ENCODE measurements at regions not wholly inside any gene's neighbourhood (a gene's known extent, or its start where the extent isn't known, plus 50 kb on each side); places are given as distances from the start of the nearest gene placed in this dataset.

DNA sequence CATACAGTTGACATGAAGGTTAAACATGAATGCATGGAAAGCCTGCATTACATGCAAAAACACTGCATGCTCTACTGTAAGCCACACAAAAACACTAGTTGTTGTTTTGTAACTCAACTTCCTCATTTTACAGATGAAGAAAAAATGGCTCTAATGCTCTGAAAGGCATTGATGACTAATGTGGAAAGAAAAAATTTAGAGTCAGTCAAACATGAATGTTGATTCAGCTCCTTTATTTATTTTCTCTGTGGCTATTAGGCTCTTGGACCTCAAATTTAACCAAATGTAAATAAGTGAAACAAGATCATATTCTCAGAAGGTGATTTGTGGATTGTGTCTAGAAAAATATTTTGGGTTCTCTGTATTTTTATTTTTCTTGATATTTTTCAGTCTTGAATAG is 336.7 kb upstream of the ZNF717 start:
- H3K27me3 Mint-ChIP-seq = no peaks in the 10 kb centered on the region
- no peak for DNase-seq
- no peak for ATAC-seq
- H3K27ac Mint-ChIP-seq = no peak overlapping the region
- H3K4me1 Mint-ChIP-seq = no peaks in the 10 kb centered on the region
- CTCF ChIA-PET = no interaction called here
- no peaks in the 10 kb centered on the region for H3K36me3 Mint-ChIP-seq
- H3K9me3 Mint-ChIP-seq (ENCODE audit: low read depth) = peaks cover 7% of the 10 kb centered on the region
- H3K4me3 Mint-ChIP-seq = no peak overlapping the region

DNA sequence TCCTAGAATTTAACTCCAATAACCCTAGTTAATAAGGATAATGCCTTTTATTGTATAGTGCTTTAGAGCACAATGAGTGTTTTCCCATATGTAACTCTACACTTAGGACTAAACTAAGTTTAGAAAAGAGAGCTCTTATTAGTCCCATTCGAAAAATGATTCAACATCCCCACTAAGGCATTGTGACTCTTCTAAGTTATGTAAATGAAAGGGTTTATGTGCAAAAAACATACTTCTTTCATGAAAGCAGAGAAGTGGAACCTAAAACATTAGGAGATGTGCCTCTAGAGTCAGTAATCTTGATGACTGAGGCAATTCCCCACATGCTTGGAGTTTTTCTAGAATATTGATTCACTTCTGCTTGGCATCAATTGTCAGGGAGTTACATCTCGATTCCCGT is 344.1 kb upstream of the ZNF717 start:
- Mint-ChIP-seq H3K27me3 (no peaks in the 10 kb centered on the region), H3K36me3 (no peaks in the 10 kb centered on the region), H3K27ac (no peak overlapping the region), H3K4me1 (no peaks in the 10 kb centered on the region), H3K9me3 (ENCODE audit: low read depth) (no peaks in the 10 kb centered on the region), H3K4me3 (no peak overlapping the region)
- DNase-seq (no peak), ATAC-seq (no peak)
- CTCF ChIA-PET = no interaction called here

DNA sequence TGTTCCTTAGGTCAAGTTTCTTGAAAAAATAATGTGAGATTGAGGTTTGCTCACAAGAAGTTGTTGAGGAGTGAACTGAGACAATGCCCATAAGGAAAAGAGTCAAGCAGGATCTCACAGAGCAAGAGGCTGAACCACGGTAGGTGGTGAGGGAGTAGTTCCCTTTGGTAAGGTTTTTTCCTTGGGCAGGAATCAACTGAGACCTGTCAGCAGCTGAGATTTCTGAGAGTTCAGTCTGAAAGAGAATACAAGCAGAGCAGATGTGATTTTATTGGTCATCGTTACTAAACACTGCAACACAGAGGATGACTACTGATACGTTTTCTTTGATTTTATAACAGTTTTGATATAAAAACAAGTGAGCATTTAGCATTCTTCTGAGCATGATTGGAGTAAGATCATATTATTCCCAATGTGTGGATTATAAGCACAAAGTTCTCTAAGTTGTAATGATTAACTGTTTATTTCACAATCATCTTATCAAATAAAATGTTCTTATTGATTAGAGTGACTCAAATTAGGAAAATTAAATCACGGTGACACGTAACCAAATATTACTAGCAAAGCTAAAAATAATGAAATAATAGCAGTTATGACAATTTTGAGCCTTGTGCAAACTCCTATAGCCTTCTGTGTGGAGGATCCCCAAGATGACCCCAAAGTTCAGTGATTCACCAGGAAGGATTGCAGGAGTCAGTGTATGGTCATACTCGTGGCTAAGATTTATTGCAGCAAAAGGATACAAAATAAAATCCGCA is 346.2 kb upstream of the ZNF717 start:
- H3K27ac Mint-ChIP-seq = no peak overlapping the region
- CTCF ChIA-PET = no interaction called here
- ATAC-seq = no peak

DNA sequence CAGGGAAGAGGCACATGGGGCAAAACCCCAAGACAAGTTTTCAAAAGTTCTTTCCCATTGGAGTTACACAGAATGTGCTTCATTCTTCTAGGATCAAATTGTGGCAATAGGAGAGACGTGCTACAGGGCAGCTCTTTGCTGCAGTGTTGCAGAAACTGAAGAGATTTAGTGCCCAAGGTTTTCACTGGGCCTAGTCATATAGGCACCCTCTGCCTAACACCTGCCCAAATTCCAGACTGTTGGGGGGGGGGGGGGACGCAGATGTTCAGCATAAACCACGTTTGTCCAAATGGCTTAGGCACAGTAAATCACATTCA is 346.8 kb upstream of the ZNF717 start:
- DNase-seq (no peak), ATAC-seq (no peak)
- CTCF ChIA-PET = no interaction called here
- Mint-ChIP-seq H3K27ac (no peak overlapping the region), H3K36me3 (no peaks in the 10 kb centered on the region), H3K27me3 (no peaks in the 10 kb centered on the region), H3K9me3 (ENCODE audit: low read depth) (peaks cover 2% of the 10 kb centered on the region), H3K4me1 (no peaks in the 10 kb centered on the region), H3K4me3 (no peak overlapping the region)

More for the DNA sequence above, 346.2 kb upstream of the ZNF717 start:
- Mint-ChIP-seq H3K27me3 (no peaks in the 10 kb centered on the region), H3K4me3 (no peak overlapping the region), H3K9me3 (ENCODE audit: low read depth) (peaks cover 2% of the 10 kb centered on the region), H3K4me1 (no peaks in the 10 kb centered on the region), H3K36me3 (no peaks in the 10 kb centered on the region)
- DNase-seq = no peak

DNA sequence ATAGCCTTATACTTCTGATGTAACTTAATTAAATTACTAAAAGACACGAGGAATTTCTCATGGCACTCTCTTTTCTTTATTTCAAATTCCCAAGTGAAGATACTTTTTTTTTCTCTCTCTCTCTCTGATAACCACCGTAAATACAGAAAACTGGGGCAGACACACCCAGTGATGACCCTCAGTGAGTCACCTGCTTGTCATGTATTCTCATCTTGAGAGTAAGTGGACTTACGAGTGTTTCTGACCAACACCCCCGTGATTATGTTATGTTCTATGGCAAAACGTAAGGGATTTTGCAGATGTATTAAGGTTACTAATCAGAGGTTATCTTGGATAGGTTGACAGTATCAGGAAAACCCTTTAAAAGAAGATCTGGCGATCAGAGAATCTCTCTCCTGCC is 348.8 kb upstream of the ZNF717 start:
- H3K36me3 Mint-ChIP-seq = no peaks in the 10 kb centered on the region
- peaks cover 2% of the 10 kb centered on the region for H3K9me3 Mint-ChIP-seq (ENCODE audit: low read depth)
- CTCF ChIA-PET = no interaction called here
- H3K4me3 Mint-ChIP-seq = no peak overlapping the region
- H3K27me3 Mint-ChIP-seq = no peaks in the 10 kb centered on the region
- ATAC-seq (no peak), DNase-seq (no peak)
- no peak overlapping the region for H3K27ac Mint-ChIP-seq
- no peaks in the 10 kb centered on the region for H3K4me1 Mint-ChIP-seq

DNA sequence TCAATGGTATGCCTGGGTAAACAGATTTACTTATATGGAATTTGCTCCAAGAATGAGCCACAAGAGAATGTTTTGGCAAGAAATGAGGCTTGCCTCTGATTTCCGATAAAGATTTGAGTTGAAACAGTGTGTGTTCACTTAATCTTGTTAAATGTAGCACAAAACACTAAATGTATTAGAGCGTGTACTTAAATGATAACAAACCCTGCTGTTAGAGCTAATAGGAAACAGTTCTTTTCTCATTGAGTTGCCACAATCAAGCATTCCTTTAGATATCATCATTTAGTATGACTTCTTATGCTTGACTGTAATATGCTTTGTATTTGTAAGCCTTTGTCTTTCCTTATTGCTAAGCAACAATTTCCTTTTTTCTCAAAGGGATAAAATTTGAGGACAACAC is 353.6 kb upstream of the ZNF717 start:
- peaks cover 5% of the 10 kb centered on the region for H3K9me3 Mint-ChIP-seq (ENCODE audit: low read depth)
- H3K4me1 Mint-ChIP-seq = no peaks in the 10 kb centered on the region
- H3K27me3 Mint-ChIP-seq = no peaks in the 10 kb centered on the region
- CTCF ChIA-PET = no interaction called here
- no peaks in the 10 kb centered on the region for H3K36me3 Mint-ChIP-seq
- DNase-seq (no peak), ATAC-seq (no peak)
- no peak overlapping the region for H3K4me3 Mint-ChIP-seq
- H3K27ac Mint-ChIP-seq = no peak overlapping the region

DNA sequence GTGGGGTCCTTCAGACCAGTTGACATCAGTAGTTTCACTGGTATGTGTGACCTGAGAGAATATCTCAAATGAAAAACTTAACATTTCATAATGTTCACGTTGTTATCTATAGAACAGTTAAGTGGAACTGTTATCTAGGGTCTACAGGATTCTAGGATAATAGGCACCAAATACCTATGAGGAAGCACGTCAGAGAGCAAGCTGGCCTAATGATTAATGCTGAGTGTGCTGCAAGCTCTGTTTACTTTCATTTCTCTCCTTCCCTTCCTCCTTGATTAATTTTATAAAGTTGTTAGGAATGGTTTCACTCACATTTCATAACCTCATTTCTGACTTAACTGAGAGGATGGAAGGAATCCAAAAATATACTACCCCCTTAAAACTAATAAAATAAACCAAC is 362.5 kb upstream of the ZNF717 start:
- Mint-ChIP-seq H3K4me3 (no peak overlapping the region), H3K36me3 (no peaks in the 10 kb centered on the region), H3K27ac (no peak overlapping the region), H3K27me3 (no peaks in the 10 kb centered on the region), H3K4me1 (no peaks in the 10 kb centered on the region), H3K9me3 (ENCODE audit: low read depth) (peaks cover 7% of the 10 kb centered on the region)
- no peak for ATAC-seq
- no peak for DNase-seq
- CTCF ChIA-PET = no interaction called here

DNA sequence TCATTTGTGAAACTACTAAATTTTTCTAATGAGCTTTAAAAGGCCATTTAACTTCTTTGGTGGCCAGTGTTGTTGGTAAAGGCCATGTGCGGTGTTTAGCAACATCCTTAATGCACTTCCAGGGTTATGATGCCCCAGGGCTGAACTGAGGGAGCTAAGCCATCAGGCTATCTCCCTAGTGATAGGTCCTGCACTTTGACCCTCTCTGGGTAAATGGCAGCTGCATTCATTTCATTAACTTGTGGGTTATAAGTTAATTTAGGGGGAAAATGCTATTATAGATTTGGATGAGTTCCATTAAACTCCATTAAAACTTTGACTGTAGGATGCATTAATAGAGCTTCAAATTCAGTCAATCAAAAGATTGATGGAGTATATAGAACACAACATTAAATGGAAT is 366.7 kb upstream of the ZNF717 start:
- peaks cover 4% of the 10 kb centered on the region for H3K9me3 Mint-ChIP-seq (ENCODE audit: low read depth)
- no peaks in the 10 kb centered on the region for H3K4me1 Mint-ChIP-seq
- no peak overlapping the region for H3K27ac Mint-ChIP-seq
- ATAC-seq (no peak), DNase-seq (no peak)
- no peaks in the 10 kb centered on the region for H3K27me3 Mint-ChIP-seq
- no peaks in the 10 kb centered on the region for H3K36me3 Mint-ChIP-seq
- CTCF ChIA-PET = no interaction called here
- no peak overlapping the region for H3K4me3 Mint-ChIP-seq

DNA sequence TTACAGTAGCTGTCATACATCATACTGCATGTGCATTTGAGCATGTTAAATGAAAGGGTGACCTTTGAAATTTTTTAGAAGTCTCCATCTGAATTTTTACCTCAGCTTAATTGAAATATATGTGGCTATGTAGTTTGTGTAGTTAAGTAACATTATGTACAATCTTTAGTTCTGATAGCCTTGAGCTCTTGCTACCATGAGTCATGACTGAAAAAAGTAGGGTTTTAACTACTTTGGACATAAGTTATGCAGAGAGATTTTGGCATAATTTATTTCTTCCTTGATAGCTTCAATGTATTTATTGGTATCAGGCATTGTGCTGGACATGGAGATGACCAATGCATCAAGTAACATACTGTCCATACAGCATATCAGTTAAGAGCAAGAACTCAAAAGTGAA is 376.5 kb upstream of the ZNF717 start:
- H3K27ac Mint-ChIP-seq = no peak overlapping the region
- no peaks in the 10 kb centered on the region for H3K4me1 Mint-ChIP-seq
- H3K36me3 Mint-ChIP-seq = no peaks in the 10 kb centered on the region
- H3K27me3 Mint-ChIP-seq = no peaks in the 10 kb centered on the region
- CTCF ChIA-PET = no interaction called here
- peaks cover 6% of the 10 kb centered on the region for H3K9me3 Mint-ChIP-seq (ENCODE audit: low read depth)
- no peak overlapping the region for H3K4me3 Mint-ChIP-seq
- ATAC-seq (no peak), DNase-seq (no peak)

DNA sequence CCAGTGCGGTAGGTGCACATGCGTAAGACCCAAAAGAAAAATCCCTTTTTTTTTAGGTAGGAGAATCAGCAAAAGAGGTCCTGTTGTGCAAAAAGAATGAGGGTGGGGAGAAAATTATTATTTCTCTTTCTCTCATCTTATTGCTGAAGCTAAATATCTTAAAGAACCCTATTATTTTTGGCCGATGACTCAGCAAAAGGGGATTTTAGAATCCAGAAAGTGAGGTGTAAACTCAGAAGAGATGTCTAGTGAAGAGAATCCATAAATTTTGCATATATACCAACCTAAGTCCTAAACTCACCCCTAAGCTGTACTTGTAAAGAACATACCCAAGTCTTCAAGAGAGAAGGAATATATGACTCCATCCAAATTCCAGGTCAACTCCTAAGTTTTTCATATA is 386.3 kb upstream of the ZNF717 start:
- CTCF ChIA-PET = no interaction called here
- no peaks in the 10 kb centered on the region for H3K36me3 Mint-ChIP-seq
- H3K27me3 Mint-ChIP-seq = no peaks in the 10 kb centered on the region
- DNase-seq (no peak), ATAC-seq (no peak)
- no peak overlapping the region for H3K4me3 Mint-ChIP-seq
- H3K4me1 Mint-ChIP-seq = no peaks in the 10 kb centered on the region
- no peak overlapping the region for H3K27ac Mint-ChIP-seq
- H3K9me3 Mint-ChIP-seq (ENCODE audit: low read depth) = peaks cover 7% of the 10 kb centered on the region

DNA sequence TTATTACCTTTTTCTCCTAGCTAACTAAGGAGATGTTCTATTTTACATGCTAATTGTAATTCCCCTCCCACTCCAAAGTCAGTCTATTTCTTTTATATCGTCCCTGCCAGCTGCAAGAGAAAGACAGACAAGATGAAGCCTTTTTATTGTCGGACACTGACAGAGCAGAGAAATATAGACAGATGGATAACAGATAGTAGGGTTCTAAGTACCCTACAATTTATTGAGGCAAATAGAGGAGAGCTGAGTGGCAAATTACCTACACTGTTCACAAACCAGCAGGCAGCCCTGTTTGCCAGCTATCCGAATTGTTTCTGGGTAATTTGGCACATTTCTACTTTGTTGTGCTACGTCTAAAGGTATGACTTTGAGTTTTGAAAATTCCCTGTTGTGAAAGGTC is 392.3 kb upstream of the ZNF717 start:
- Mint-ChIP-seq H3K4me3 (no peak overlapping the region), H3K9me3 (ENCODE audit: low read depth) (peaks cover 9% of the 10 kb centered on the region), H3K27me3 (no peaks in the 10 kb centered on the region), H3K4me1 (no peaks in the 10 kb centered on the region), H3K27ac (no peak overlapping the region), H3K36me3 (no peaks in the 10 kb centered on the region)
- DNase-seq (no peak), ATAC-seq (no peak)
- CTCF ChIA-PET = no interaction called here

DNA sequence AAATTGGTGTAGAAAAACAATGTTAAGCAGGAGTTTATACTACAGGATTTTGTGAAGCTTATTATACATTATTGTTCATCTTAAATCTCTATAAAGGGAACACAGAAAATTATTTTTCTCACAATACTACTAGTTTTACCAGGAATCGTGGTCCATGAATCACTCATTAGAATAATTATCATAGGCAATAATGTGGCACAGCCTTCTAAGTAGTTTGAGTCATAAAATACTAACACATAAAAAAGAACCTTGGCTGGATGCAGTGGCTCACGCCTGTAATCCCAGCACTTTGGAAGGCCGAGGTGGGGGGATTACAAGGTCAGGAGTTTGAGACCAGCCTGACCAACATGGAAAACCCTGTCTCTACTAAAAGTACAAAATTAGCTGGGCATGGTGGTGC is 393.1 kb upstream of the ZNF717 start:
- CTCF ChIA-PET = no interaction called here
- DNase-seq (no peak), ATAC-seq (no peak)
- no peak overlapping the region for H3K27ac Mint-ChIP-seq
- H3K4me1 Mint-ChIP-seq = no peaks in the 10 kb centered on the region
- H3K27me3 Mint-ChIP-seq = no peaks in the 10 kb centered on the region
- no peaks in the 10 kb centered on the region for H3K36me3 Mint-ChIP-seq
- peaks cover 9% of the 10 kb centered on the region for H3K9me3 Mint-ChIP-seq (ENCODE audit: low read depth)
- H3K4me3 Mint-ChIP-seq = no peak overlapping the region

DNA sequence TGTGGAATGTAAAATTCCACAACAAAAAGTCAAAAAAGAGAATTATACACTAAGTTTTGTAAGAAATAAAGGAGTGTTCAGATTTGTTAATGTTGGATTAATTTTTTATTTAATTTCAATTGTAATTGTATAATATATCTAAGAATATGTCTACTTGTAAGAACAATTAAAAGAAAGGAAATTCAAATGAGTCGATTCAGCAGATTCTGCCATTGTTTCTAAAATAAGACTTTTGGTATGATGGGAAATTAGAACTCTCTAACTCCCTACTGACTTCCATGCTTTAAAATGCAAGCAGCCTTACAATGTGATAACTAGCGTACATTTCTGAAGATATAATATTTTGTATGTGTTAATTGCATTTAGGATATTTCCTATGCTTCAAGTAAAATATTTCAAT is 395.9 kb upstream of the ZNF717 start:
- no peak overlapping the region for H3K27ac Mint-ChIP-seq
- CTCF ChIA-PET = no interaction called here
- ATAC-seq = no peak
- no peaks in the 10 kb centered on the region for H3K27me3 Mint-ChIP-seq
- H3K4me1 Mint-ChIP-seq = no peaks in the 10 kb centered on the region
- H3K9me3 Mint-ChIP-seq (ENCODE audit: low read depth) = peaks cover 18% of the 10 kb centered on the region
- H3K36me3 Mint-ChIP-seq = no peaks in the 10 kb centered on the region
- DNase-seq = no peak
- no peak overlapping the region for H3K4me3 Mint-ChIP-seq

DNA sequence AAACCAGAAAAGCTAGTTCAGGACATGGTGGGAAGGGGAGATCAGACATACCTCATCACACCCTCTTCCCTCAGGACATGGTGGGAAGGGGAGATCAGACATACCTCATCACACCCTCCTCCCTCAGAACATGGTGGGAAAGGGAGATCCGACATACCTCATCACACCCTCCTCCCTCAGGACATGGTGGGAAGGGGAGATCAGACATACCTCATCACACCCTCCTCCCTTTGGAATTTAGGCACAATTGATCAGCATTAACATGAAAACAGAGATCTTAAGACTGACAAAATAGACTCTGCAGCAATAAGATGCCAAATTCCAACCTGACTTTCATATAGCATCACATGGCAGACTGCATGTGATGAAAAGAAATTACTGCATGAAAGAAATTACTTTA is 412.7 kb upstream of the ZNF717 start:
- no peak for ATAC-seq
- Mint-ChIP-seq H3K4me1 (no peaks in the 10 kb centered on the region), H3K36me3 (no peaks in the 10 kb centered on the region)

DNA sequence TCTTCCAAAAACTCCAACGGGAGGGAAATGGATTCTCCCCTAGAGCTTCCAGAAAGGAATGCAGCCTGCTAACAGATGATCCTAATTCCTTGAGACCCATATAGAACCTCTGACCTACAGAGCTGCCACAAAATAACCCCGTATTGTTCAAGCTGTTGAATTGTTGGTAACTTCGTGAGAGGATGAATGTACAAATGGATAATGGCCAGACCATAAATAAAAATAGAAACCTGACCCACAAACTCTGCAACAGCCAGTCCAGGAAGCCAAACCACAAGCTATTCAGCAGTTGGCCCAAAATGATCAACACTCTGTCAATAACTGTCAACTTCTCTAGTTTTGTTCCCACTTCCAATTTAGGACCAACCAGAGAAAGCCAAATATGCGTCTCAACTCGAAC is 414.0 kb upstream of the ZNF717 start:
- no peaks in the 10 kb centered on the region for H3K36me3 Mint-ChIP-seq
- H3K4me3 Mint-ChIP-seq = no peak overlapping the region
- H3K27me3 Mint-ChIP-seq = no peaks in the 10 kb centered on the region
- CTCF ChIA-PET = no interaction called here
- DNase-seq (no peak), ATAC-seq (no peak)
- H3K9me3 Mint-ChIP-seq (ENCODE audit: low read depth) = peaks cover 10% of the 10 kb centered on the region
- H3K4me1 Mint-ChIP-seq = no peaks in the 10 kb centered on the region
- no peak overlapping the region for H3K27ac Mint-ChIP-seq

More for the DNA sequence above, 412.7 kb upstream of the ZNF717 start:
- CTCF ChIA-PET = no interaction called here
- H3K9me3 Mint-ChIP-seq (ENCODE audit: low read depth) = peaks cover 5% of the 10 kb centered on the region
- no peak overlapping the region for H3K27ac Mint-ChIP-seq
- H3K27me3 Mint-ChIP-seq = no peaks in the 10 kb centered on the region
- DNase-seq = no peak
- H3K4me3 Mint-ChIP-seq = no peak overlapping the region
